Kidney glomerular epithelial cell (primary cell): ENCODE measurements at regions not wholly inside any gene's neighbourhood (a gene's known extent, or its start where the extent isn't known, plus 50 kb on each side); places are given as distances from the start of the nearest gene placed in this dataset.
A peak's percentile ranks its signal among the peaks of the same experiment; 100 is the strongest.

Experiments
- DNase-seq: peaks from one replicate; lab custom pipeline; 2025; lab: John Stamatoyannopoulos, UW

DNA sequence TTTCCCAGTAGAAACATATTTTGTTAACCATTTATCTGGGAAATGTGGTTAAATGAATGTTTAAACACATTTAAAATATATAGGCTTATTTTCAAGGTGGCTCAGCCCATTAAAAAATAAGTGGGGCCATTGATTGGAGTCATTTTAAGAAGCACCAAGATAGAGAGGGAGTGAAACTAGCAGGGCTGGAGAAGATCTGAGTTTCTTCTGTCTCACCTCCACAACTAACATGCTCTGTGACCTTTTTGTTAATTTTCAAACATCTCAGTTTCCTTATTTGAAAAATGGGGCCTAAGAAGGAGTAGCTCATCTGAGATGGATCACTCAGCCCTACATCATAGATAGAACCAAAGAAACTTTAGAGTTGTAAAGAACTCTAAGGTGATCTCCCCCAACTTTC lies 254.8 kb downstream of the KCNS3 start:
- DNase-seq = no peak

DNA sequence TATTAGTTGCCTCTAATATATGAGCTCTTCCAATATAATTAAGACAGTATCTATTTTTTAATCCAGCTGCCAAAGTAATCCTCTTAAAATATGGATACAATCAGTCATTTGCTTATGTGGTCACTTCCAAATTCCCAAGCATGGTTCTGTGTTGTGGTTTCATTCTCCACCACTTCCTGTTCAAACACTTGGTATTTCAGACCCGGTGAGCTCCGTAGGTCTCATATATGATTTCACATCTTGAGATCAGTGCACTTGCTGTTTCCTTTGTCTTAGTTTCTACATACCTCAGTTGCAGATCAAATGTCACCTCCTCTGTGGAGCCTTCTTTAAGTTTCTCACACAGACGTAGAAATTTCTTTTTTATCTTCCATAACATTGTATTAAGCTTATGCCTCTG lies 254.2 kb downstream of the KCNS3 start:
- DNase-seq = no peak

- DNase-seq = no peak
These were observed 253.3 kb downstream of the KCNS3 start for GRCh38 chr2:18131761-18132160.

- DNase-seq = no peak
These were observed 250.9 kb downstream of the KCNS3 start for GRCh38 chr2:18129348-18129747.

DNA sequence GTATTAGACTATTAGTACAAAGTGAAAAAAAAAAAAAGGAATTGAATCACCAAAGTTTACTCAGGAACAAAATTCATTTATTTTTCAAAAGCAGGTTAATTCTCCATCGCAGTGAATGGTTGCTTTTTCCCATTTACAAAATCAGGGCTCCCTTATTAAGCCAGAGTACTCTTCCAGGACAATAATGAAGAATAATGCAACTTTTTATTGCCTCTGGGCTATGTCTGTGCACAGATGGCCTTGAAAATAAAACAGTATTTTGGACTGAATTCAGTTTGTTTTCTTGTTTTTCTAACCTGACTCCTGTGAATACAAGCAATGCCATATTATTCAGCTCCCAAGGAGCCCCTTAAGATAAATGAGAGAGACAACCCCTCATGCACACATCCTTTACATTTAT lies 246.8 kb downstream of the KCNS3 start:
- no peak for DNase-seq

GRCh38 chr2:18124116-18124835 lies 245.8 kb downstream of the KCNS3 start:
- DNase-seq = no peak

DNA sequence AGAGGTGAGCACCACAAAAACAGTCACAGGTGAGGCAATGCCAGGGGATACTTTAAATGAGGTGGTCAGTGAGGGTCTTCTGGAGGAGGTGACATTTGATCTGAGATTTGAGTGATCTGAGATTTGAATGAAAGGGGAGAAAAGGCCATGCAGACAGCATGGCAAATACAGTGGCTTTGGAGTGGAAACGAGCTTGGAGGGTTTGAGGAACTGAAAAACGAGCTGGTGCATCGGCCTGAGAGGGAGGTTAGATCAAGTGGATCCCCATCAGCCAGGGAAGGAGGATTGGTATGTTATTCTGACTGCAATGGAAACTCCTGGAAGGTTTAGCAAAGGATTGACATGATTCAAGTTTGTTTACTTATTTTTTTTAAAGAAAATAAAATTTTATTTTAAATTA lies 245.1 kb downstream of the KCNS3 start:
- DNase-seq = no peak

DNA sequence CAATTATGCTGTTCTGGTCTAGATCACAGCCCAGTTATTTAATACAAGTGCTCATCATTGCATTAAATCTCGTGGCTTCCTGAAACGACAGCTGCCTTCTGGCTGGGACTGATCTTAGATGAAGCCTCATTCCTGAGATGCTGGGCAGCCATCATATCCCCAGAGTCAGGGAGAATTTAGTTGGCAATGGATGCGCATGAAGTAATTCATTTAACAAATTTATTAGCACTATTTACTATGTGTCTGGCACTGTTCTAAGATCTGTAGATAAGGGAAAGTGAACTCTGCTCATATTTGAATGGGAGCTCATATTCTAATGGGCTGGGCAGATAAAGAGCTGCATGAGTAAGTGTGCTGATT lies 244.7 kb downstream of the KCNS3 start:
- DNase-seq = no peak

- no peak for DNase-seq
These were observed 244.2 kb downstream of the KCNS3 start for GRCh38 chr2:18122544-18123210.

DNA sequence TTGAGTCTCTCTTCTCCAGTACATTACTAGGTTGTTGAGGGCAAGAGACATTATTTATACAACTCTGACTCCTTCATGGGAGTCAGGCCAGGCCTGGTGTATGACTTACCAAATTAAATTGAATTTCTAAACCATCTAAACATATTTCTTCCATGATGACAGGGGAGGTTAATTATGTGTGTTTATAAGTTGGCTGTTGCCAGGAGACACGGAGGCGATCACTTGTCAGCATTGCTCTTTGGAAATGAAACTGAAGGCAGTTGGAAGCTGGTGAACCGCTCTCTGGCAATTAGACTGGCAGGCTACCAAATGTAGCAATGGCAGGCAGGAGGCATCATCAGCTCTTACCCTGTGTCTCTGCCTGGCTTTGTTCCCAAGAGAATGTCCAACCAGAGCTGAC lies 241.4 kb downstream of the KCNS3 start:
- DNase-seq = peak; percentile 16

GRCh38 chr2:18118703-18119102 lies 240.2 kb downstream of the KCNS3 start:
- DNase-seq = no peak

DNA sequence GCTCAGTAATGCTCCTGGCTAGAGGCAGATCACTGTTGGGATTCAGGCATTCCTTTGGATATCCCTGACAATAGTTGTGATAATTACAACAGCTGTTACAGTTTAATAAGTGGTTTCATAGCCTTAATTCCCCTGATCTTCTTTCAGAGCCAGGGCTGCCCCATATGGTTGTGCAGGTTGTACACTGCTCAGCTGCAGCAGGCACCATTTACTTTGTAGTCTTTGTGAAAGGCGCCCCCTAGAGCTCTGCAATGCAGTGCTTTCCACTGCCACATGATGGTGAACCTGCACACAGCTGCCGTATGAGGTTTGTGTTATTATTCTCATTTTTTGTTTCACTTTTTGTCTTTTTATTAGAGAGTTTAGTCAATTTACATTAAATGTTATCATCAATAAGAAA lies 239.1 kb downstream of the KCNS3 start:
- no peak for DNase-seq

DNA sequence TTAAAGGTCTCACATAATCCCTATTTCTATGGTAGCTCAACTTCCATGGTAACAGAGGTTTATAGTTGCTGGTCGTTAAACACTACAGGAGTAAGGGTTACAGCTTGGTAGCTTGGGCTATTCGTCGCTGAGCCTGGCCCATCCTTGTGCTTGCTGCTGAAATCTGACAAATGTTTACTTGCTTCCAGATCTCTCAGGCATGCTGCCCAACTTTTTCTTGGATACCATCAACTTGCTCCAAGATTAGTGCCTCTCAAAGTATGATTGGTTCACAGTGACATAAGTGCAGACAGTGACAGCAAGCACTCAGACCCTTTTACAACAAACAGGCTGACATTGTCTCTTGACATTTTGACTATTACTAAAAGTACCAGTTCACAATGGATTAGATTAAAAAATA lies 231.8 kb downstream of the KCNS3 start:
- no peak for DNase-seq

- DNase-seq = no peak
These were observed 228.4 kb downstream of the KCNS3 start for GRCh38 chr2:18106841-18107240.

DNA sequence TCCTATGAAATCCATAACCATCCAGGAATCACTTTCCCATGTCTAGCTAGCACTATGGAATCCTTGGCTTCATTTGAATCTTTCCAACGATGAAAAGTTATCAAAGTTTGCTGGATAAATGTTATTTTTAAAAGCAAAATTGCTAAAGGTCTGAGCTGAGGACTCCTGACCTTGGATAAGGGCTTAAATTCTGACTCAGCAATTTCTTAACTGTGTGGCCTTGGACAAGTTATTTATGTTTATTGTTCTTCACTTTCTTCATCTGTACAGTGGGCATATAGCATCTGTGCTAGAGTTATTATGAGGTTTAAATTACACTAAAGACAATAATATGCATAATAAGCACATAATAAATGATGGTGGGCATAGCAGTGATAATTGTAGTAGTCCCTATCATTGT lies 227.5 kb downstream of the KCNS3 start:
- no peak for DNase-seq

DNA sequence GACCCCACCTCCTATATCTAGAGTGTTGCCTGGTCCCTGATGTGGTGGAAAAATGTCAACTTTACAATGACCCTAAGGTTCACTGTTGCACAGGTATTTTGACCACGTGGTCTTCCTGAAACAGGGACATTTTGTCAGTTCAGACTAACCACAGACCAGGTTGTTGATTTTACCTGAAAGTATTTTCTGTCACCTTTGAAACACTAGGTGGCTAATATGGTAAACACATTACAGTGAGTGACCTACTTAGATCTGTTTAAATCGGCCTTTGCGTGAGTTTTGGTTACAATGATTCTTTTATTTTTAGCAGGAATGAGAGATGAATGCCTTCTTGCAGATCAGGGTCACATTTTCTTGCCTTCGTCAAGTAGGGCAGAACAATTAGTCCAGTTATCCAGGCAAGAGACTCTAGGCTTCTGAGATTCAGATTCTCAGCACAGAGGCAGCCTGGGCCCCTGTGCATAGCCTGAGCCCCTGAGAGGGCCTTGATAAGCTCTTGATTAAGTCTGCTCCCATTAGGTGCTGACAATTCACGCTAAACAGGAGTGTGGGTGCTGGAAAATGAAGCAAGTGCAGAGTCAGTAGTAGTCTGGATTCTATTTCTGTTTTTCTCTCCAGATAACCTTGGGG lies 226.2 kb downstream of the KCNS3 start:
- no peak for DNase-seq

DNA sequence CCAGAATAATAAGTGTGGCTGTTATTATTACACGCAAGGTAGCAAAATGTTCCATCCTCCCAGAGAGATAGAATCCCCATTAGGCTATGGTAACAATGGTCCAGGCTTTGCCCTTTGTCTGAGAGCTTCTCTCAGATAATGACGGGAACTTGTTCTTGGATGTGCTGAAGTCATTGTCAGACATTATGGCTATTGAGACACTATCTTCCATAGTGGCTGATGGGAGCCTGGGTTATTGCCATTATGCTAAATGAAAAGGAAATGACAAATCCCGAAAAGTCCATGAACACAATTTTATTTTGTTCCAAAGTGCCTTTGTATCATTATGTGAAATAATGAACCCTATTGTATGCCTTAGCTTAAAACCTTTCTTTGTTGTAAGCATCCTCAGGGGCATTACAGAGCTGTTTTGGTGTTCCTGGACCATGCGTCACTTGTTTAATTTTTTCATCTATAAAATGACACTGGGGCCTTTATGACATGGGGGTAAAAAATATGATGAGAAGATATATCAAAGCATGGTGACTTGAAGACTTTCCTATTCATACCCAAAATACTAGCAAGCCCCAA lies 218.5 kb downstream of the KCNS3 start:
- no peak for DNase-seq

GRCh38 chr2:18094277-18094676 lies 215.8 kb downstream of the KCNS3 start:
- no peak for DNase-seq

GRCh38 chr2:18093196-18093595 lies 214.7 kb downstream of the KCNS3 start:
- DNase-seq = no peak

DNA sequence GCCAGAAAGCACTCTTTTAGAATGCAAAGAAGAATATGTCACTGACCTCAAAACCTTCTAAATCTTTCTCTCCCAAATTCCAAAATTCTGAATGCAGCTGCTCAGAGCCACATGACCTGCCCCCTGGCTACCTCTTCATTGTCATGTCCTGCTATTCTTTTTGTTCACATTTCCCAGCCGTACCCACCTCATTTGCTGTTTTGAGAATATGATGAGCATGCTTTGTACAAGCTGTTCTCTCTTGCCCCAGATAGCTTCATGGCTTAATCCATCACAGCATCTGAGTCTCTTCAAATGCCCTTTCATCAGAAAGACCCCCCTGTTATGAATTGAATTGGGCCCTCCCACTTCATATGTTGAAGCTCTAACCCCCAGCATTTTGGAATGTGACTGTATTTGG lies 214.3 kb downstream of the KCNS3 start:
- DNase-seq = no peak

DNA sequence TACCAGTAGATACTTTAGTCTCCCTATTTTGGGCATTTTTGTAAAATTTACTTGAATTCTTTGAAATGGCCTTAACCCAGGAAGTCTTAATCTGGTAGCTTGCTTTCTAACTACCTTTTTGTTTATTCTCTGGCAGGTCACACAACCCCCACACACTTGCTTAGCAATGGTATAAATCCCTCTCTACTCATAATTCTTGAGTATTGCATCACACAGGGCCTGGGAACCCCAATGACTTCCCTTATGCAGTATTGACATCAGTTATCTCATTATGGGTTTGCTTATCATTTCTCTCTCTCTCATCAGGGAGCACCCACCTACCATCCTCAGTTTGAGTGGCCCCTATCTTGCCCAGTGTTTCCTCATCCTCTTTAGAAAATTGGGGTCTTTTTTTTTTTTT lies 207.1 kb downstream of the KCNS3 start:
- DNase-seq = no peak

DNA sequence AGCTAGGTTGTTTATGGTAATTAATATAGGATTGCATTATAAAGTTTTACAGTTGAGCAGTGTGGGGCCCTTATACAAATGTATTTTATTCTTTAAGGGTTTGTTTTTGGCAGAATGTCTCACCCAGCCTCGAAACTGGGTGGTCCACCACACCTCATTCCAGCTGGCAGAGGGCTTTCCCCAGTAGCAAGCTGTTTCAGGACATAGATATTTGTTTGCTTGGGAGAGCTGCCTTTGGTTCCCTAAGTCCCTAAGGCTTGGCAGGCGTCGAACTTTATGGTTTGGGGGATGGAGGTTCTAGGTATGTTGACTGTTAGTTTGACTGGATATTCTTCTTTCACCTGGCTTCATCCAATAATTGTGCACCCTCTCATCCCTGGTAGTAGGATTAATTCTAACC lies 205.9 kb downstream of the KCNS3 start:
- DNase-seq = no peak

DNA sequence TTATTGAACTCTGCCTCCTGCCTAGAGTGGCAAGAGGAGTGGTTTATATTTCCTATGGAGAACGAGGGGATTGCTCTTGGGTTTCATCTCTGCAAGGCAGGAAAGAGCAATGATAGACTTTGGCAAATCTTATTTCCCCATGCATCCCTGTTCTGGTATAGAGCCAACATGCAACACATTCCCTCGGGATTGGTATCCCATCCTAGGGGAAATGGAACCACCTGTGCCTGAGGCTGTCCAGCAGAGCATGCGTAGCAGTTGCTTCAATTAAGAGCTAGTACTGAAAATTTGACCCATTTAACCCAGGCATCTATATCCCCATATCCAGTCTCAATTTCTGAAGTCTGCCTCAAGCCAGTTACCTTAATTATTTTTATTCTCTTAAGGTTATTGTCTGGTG lies 205.3 kb downstream of the KCNS3 start:
- DNase-seq = no peak
